ENCODE measurements at regions not wholly inside any gene's neighbourhood (a gene's known extent, or its start where the extent isn't known, plus 50 kb on each side); places are given as distances from the start of the nearest gene placed in this dataset.

DNA sequence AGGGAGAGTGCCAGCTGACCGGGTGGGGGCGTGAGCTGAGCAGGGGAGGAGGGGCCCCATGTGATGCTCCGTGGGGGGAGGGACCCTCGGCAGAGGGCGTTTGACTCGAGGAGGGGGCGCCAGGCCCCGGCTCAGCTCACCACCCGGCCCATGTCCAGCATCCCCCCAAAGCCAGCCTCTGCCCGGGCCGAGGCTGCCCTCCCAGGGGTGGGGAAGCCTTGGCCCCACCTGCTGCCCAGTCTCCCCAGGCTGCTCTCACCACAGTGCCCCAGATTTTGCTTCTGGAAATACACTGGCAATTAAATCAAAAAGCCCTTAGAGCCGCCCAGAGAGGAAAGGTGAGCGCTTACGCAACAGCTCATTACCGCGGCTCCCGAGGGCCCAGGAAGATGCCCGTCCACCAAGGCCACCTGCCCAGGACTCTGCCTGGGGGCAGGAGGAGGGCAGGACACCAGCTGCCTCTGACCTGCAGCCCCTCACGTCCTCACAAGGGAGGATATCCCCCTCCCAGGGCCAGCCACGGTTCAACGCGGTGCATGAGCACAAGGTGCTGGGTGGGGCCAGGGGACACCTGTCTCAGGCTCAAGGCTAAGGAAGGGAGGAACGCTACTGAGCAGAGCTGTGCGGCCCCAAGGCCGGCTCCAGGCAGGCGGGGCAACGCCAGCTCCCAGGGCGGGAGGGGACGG is 70.0 kb upstream of the INPP5A start:
- peak; percentile 20 for DNase-seq

DNA sequence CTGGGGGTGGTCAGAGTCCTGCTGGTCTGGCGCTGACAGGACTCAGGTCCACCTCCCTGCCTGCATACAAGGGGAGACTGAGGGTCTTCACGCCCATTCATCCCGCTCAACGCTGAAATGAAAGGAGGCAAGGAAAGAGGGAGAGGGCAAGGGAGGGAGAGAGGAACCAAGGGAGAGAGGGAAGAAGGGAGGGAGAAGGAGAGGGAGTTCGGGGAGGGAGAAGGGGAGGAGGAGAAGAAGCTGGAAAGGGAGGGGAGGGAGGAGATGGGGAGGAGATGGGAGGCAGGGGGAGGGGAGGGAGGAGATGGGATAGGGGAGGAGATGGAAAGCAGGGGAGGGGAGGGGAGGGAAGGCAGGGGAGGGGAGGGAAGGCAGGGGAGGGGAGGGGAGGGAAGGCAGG is 69.4 kb upstream of the INPP5A start:
- no peak for DNase-seq

DNA sequence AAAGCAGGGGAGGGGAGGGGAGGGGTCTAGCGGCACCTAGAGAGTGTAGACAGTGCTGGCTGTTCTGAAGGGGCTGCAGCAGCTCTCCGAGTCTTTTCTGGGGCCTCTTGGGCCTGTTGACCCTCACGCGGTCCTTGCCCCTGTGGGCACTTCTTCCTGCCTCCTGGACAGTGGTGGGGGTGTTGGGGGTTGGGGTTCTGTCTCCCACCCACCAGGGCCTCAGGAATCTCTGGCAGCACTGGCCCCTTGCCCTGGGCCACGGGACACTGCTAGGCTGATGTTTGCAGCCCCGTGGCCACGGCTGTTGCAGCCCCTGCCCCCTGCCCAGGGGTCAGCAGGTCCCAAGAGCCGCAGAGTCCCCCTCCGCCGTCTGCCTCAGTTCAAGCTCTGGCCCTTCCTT is 68.9 kb upstream of the INPP5A start:
- DNase-seq, result no peak

DNA sequence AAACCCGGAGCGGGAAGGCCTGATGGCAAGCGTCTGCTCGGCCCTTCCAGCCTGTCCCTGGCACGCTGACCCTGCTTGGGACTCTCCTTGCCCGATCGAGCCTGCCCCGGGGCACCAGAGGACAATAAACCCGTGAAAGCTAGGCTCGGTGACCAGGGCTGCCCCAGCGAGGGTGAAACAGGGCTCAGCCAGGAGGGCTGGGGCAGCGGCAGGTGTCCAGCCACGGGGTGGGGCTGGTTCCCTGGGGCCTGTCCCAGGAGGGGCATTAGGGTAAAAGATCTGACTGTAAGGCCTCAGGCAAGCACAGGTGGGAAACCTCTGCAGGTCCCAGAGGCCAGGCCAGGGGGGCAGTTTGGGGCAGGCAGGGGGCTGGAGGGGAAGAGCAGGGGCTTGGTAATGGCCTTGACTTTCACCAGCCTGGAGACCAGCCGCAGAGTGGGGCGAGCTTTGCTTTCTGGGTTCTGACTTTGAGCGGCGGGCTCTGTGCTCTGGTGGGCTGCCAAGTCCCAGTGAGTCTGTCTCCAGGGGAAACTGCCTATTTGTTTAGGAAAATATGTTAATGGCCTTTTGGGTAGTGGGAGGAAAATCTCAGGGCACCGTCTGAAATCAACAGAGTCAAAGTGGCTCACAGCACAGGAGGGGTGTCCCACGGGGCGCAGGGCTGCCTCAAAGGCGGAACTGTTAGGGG is 68.2 kb upstream of the INPP5A start:
- peak; percentile 9 for DNase-seq

DNA sequence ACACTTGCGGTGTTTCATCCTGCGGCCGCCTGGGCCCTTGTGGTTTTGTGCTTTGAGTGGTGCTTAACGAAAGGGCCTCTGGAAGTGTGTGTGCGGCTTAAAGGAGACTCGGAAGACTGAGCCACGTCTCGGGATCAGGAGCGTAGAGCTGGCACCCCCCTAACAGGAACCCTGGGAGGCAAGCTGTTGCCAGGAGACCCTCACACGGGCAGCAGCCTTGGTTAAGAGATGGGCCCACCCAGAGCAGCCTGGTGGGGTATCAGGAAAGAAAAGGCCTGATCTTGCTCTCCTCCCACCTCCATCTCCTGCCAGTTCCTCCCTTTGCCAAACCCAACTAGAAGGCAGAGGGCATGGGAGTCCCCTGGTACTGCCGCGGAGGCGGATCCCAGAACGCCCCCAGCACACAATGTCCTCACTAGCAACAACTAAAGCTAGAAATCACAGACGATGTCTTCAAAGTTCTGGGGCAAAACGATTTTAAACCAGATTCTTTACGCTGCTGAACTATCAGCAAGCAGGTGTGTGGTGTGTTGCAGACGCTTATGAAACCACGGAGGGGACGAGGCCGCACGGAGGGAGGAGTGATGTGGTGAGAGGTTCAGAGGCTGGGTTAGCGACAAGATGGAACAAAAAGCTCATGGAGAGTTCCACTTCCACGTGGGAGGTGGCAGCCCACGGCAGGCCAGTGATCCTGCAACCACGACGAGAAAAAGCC is 67.0 kb upstream of the INPP5A start:
- no peak for DNase-seq

DNA sequence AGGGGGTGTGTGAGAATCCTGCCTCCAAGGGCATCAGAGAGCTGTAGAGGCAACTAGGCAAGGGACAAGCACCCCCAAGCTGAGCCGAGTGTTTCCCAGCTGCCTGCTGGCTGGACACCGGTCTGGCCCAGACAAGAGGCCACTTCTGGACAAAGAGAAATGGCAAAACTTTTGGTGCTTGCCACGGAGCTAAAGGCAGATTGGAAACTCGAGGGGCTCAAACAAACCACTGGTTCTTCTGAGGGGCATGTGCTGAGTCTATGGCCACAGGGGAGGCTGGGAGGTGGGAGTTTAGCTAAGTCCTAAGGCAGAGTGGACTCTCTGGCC is 66.5 kb upstream of the INPP5A start:
- DNase-seq, result no peak

DNA sequence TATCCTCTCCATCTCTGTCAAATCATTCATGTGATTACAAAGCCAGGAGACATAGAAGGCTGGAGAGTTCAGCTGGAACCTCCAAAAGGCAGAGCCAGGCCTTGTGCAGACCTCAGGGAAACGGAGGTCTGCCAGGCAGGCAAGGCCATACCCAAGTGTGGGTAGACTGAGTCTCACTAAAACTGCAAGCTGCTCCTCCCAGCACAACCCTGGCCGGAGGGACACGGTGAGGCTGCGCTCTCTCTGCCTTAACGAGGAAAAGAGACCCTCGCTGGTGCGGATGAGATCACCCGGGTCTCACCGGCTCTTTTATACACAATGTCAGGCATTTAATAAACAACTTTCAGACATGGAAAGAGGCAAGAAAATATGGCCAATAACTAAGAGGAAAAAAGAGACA is 66.1 kb upstream of the INPP5A start:
- DNase-seq, result no peak

DNA sequence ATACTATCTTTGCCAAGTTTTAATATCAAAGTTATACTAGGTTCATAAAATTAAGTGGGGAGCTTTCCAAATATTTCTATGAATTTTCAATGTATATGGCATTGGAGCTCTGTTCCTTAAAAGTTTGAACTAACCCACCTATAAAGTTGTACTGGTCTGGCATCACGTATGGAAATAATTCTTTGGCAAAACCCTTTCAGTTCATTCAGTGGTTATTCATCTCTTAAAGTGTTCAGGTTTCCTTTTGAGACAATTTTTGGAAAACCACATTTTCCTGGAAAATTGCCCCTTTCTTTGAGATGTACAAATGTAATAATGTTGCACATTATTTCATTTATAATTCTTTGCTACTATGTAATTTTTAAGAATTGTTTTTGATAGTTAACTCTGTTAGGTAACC is 62.5 kb upstream of the INPP5A start:
- DNase-seq, result no peak

DNA sequence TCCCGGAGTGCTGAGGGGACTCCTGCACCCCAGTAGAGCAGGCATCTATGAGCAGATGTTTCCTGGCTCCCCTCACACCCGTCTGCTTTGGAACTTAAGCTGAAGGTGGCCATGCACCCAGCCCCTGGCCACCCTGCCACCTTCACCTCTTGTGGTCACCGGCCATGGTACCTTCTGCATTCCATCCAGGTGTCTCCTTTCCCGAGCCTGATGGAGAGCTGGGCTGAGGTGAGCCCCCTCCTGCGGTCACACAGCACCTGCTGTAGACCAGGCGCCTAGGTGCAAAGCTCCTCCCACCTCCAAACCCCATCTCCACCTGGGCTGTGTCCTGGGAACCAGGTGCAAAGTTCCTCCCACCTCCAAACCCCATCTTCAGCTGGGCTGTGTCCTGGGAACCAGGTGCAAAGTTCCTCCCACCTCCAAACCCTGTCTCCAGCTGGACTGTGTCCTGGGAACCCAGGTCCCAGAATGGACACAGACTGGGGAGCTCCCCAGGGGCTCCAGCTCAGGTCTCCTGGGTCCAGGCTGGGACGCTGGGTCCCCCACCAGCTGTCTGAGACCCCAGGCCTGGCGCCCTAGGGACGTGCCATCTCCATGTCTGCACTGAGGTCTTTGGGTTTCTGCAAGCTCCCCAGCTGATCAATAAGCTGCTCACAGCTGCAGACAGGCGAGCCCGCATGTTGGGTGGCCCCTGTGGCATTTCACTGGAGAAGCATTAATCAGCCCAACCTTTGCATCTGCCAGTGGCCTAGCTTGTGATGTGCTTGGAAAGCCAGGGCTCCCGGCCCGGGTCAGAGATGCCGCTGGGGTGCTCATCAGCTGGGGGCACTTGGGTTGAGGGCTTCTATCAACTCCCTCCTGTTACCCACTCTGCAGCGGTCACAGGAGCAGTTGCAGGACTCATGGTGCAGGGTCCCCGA is 61.2 kb upstream of the INPP5A start:
- no peak for DNase-seq

DNA sequence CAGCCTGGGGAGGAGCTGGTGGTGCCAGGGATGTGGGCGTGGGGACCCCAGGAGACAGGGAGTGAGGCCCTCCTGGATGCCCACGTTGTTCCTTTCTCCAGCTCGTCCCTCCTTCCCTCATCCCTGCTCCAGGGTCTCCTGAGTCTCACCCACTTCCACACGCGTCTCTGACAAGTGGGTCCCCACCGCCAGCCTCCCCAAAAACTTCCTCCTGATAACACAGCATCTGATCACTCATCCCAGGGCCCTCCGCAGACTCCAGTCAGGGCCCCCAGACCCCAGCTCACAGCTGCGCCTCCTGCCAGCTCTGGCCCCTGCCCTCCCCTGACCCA is 60.6 kb upstream of the INPP5A start:
- DNase-seq, result no peak

DNA sequence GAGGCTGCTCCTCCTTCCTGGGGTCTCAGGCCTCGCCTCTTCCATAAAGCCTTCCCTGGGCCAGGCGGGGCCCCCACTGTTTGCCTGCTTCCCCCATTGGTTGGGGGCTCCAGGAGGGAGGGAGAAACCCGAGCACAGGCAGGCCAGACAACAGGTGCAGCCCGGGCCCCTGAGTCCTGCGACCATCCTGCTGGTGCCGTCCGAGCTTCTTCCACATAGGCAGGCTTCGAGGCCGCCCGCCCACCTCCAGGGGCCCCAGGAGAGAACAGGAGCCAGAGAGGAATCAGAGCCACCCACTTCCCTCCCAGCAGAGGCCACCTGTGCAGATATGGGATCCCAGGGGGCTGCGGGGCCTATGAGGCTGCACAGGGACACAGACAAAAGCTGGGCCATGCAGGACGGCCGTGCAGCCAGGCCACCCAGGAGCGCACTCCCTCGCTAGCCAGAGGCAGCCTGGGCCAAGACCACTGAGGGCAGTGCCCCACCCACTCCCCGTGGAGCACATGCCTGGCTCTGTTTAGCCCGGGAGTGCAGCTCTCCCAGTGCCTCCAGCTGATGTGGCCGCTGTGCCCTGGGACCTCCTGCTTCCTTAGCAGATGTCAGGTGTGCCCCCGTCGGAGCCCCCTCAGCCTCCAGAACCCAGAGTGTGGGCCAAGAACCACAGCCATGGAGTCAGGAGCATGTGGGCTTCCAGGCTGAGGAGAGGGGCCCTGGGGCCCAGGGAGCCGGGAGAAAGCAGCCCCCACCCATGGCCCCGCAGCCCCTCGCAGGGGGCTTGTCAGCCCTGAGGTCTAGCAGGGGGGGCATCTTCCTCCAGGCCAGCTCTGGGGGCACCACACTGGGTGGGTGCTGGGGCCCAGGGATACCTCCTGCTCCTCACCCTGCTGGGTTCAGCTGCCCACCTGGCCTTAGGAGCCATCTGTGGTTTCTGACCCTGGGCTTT is 59.9 kb upstream of the INPP5A start:
- DNase-seq, result no peak

DNA sequence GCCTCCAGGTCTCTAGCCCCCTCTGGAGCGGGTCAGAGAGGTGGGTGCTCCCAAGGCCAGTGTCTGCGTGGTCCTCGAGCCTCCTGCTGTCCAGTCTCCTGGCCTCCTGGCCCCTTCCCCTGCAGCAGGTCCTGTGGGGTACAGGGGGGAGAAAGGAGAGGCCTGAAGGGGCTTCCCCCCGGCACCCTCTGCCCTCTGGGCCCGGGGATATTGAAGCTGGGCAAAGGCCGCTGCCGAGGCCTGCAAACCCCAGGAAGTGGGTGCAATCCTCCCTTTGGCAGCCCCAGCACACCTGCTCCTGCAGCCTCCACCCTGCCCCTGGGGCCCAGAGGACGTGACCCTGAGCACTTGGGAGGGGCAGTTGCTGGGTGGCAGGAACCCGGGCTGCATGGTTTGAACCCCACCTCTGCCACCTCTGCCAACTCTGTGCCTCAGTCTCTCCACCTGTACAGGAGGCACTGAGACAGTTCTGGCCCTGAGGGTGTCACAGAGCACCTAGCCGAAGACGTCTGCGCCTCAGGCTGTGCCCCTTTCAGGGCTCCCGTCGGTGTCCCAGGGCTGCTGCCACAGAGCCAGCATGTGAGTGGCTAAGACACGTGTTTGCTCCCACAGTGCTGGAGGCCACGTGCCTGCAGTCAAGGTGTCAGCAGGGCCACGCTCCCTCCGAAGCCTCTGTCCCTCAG is 59.1 kb upstream of the INPP5A start:
- DNase-seq, result no peak

DNA sequence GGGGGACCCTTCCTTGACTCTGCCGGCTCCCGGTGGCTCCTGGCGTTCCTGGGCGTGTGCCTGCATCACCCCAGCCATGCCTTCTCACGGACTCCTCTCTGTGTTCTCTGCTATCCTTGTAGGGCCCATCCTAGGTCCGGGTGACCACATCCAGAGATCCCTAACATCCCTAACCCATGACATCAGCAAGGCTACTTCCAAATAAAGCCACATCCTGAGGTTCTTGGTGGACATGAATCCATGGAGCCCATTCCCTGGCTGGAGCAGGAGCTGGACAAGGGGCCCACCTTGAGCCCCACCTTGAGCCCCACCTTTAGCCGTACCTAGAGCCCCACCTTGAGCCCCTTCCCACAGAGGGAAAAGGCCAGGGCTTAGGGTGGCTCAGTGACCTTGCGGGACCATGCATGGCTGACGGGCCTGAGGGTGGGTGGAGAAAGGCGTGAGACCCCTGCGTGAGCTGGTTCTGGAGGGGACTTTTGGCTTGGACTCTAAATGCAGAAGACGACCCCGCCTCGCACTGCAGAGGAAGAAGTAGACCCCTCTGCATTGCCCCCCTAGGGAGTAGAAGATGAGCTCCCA is 58.5 kb upstream of the INPP5A start:
- DNase-seq, result no peak

DNA sequence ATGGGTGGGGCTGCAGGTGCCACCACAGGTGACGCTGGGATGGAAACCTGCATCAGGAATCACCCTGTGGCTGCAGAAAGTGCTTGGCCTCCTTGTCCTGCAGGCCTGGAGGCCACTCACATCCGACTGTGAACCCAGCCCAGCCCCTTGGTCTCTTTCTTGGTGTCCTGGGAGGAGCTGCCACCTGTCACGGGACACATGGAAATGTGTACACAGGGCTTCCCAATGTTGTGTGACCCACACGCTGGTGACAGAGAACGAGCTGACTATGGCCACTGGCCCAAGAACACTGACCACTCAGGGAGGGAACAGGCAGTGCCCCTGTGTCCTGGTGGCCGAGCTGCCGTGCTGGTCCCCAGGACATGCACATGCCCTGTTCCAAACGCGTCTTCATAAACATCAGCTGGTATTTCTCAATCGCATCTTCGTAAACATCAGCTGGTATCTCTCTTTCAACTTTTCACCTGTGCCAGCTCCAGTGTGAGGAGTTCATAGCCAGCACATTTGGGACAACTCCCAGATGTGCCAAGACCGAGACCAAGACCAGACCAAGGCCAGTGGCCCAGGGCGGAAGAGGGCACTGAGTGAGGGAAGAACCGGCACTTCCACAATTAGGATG is 57.9 kb upstream of the INPP5A start:
- DNase-seq, result no peak

DNA sequence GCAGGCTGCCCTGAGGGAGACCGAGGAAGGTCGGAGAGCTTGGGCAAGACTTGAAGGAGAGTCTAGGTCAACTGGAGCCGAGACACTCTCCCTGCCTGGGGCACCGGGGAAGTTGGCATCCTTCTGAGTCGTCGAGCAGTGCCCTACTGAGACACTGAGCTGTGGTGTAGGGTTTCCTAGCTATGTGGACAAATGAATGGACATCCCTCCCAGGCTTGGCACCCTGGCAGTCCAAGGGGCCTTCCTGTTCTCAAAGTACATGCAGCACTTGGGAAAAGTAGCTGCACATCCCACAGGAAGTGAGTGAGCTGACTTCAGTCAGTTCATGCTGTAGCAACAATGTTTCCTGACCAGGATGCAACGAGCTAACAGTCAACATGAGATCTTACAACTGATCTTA is 57.2 kb upstream of the INPP5A start:
- no peak for DNase-seq

DNA sequence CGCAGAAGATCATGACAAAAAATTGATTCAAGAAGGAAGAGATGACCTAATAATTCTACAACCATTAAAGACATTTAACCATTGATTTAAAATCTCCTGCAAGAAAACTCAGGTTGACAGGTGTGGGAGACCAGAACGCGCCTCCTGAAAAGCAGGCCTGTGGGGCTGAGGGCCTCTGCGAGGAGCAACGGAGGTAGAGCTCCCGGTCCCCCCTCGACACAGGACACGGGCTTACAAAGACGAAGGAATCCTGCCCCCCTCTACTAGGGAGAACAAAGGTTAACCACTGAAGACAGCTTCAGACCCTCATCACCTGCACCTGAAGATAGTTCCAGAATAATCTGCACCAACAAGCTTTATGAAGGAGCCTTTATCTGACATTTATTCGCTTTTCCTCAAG is 55.9 kb upstream of the INPP5A start:
- no peak for DNase-seq

DNA sequence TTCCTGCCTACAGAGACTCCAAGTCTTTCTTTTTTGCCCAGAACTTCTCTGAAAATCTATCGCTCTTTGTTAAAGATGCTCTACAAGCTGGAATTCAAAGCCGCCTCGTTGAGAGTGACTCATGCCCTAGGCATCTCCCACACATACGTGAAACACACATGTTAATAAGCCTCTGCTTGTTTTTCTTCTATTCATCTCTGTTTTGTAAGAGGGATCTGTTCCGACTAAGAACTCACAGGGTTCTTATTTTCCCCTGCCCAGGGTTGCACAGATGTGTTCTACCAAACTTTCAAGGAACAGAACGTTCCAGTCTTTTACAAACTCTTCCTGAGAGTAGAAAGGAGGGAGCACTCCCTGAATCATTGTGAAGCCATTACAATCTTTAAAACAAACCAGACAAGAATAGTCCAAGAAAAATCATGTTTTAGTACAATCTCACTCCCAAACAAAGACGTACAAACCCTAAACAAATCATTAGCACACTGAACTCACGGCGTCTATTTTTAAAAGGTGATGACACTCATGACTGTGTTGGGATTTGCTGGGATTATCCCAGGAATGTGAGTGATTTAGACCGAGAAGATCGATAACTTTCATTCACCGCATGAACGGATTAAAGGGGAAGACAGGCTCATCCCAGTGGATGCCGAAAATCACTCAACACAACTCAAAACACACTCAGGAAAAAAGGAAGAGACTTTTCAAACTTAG is 55.3 kb upstream of the INPP5A start:
- DNase-seq, result no peak

DNA sequence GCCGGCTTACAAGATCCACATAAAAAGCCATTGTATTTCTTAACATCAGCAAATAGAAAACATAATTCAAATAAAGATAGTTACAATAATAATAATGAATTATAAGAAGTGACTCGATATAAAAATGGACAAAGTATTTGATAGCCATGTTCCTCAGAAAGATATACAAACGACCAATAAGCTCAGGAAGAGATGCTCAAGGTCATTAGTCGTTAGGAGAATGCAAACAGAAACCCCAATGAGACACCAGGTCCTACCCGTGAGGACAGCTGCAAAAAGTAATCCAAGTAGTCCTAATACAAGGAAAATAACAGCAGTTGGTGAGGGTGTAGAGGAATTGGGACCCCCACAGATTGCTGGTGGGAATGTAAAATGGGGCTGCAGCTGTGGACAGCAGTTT is 54.2 kb upstream of the INPP5A start:
- no peak for DNase-seq

DNA sequence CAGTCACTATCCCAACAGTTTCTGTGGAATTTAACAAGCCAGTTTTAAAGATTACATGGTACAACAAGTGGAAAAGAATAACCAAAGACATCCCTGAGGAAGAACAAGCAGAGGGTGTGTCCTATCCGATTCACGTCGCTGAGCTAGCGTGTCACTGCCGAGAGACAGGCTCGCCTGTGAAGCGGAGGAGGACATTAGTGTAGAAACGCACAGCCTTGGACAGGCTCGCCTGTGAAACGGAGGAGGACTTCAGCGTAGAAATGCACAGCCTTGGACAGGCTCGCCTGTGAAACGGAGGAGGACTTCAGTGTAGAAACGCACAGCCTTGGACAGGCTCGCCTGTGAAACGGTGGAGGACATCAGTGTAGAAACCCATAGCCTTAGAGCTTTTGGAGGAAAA is 52.7 kb upstream of the INPP5A start:
- DNase-seq, result no peak

DNA sequence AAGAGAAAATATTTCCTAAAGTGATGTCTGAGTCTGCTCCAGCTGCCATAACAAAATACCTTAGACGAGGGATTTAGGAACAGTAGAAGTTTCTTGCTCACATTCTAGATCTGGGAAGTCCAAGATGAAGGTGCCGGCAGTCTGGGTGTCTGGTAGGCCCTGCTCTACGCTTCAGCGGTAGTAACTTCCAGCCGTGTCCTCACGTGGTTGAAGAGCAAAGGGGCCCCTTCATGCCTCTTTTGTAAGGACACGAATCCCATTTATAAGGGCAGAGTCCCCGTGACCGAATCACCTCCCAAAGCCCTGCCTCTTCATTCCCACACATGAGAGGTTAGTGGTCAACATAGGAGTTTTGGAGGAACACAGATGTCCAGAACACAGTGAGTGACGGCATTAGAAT is 52.2 kb upstream of the INPP5A start:
- no peak for DNase-seq

Data from DMS153 (cell line).